HepG2 (cell line): ENCODE measurements at regions not wholly inside any gene's neighbourhood (a gene's known extent, or its start where the extent isn't known, plus 50 kb on each side); places are given as distances from the start of the nearest gene placed in this dataset.

Experiments
- ATAC-seq: fragments of 200-7000 bp; cut with Tn5 transposase; 3 replicates; pipeline ENCODE4 v1.9.1; 2020; ENCODE audit warnings: mild to moderate bottlenecking, moderate library complexity
- BruUV-seq: library from RNA; stranded (reverse); fragments of 400-500 nt; replicated peaks from 2 replicates; lab custom pipeline; 2021; lab: Mats Ljungman, UMichigan
- CTCF ChIA-PET: fragments of 300-600 bp; formaldehyde crosslinking; extraction: SDS; loops from one replicate; lab custom pipeline; 2021; ENCODE audit warnings: low total read pairs, inconsistent platforms, low intra/inter-chr PET ratio; lab: Yijun Ruan, JAX
- POLR2A ChIA-PET: fragments of 350-600 bp; sonication (Branson Sonifier 250); formaldehyde crosslinking; loops from one replicate; lab custom pipeline; 2020; ENCODE audit warnings: antibody characterized with exemption, inconsistent platforms; lab: Yijun Ruan, JAX
- DNase-seq: peaks from one replicate; pipeline ENCODE4 v3.0.0-alpha.2; 2015; ENCODE audit warnings: low spot score
- FAIRE-seq: peaks from 3 replicates; lab custom pipeline; 2011; peaks lifted over from hg19 to GRCh38; lab: Jason Lieb, UNC
- H2AFZ ChIP-seq: one replicate; pipeline ENCODE4 v1.6.1; 2011; ENCODE audit warnings: low read length, inconsistent platforms
- H3K27ac ChIP-seq: fragments of 300-600 bp; 3 replicates; pipeline ENCODE4 v1.8.0; 2011; ENCODE audit warnings: mixed run types, mild to moderate bottlenecking, mixed read lengths, low read length, inconsistent platforms; ENCODE audit not compliant: insufficient read depth; ENCODE audit errors: extremely low read length
- H3K27me3 ChIP-seq, 2 experiments: fragments of 200-600 bp in 1 of 2; 2 replicates in 1 of 2; 3 replicates in 1 of 2; pipeline versions ENCODE4 v1.6.0 to v1.8.0; 2011; ENCODE audit warnings: low read length in 2 of 2, mild to moderate bottlenecking in 2 of 2, moderate library complexity in 2 of 2, inconsistent platforms in 1 of 2; ENCODE audit not compliant: insufficient read depth in 2 of 2, control insufficient read depth in 1 of 2
- H3K36me3 ChIP-seq, 2 experiments: fragments of 200-600 bp in 1 of 2; replicated peaks in 1 of 2; 2 replicates in 1 of 2; 3 replicates in 1 of 2; pipeline versions ENCODE4 v1.5.1 to v1.8.0; 2011; ENCODE audit warnings: low read length in 2 of 2, inconsistent platforms in 1 of 2; ENCODE audit not compliant: insufficient read depth in 2 of 2, control insufficient read depth in 1 of 2
- H3K4me1 ChIP-seq: 2 replicates; pipeline ENCODE4 v1.5.1; 2012; ENCODE audit warnings: low read length, inconsistent platforms; ENCODE audit not compliant: insufficient read depth
- H3K4me2 ChIP-seq: 2 replicates; pipeline ENCODE4 v1.6.0; 2011; ENCODE audit warnings: low read depth, low read length, inconsistent platforms
- H3K4me3 ChIP-seq, 3 experiments: fragments of 200-600 bp in 1 of 3; sonication (generic), shearing (Covaris generic) in 1 of 3; replicated peaks in 1 of 3; 2 replicates each; pipeline ENCODE4 v1.5.1; 2011 to 2016; ENCODE audit warnings: low read length in 3 of 3, inconsistent platforms in 2 of 3, low read depth in 2 of 3, mild to moderate bottlenecking in 2 of 3, control low read depth in 1 of 3, mixed read lengths in 1 of 3; ENCODE audit not compliant: insufficient read depth in 1 of 3
- H3K79me2 ChIP-seq: one replicate; pipeline ENCODE4 v1.6.1; 2011; ENCODE audit warnings: low read length, inconsistent platforms; ENCODE audit not compliant: insufficient read depth
- H3K9ac ChIP-seq: 2 replicates; pipeline ENCODE4 v1.6.0; 2011; ENCODE audit warnings: mild to moderate bottlenecking, low read depth, low read length, inconsistent platforms; ENCODE audit not compliant: insufficient read depth
- H3K9me3 ChIP-seq: 2 replicates; pipeline ENCODE4 v1.5.1; 2012; ENCODE audit warnings: mild to moderate bottlenecking, low read length
- H4K20me1 ChIP-seq: 2 replicates; pipeline ENCODE4 v1.6.0; 2011; ENCODE audit warnings: inconsistent platforms, mild to moderate bottlenecking, low read length, moderate library complexity; ENCODE audit not compliant: insufficient read depth
- ELF1 ChIP-seq: sonication (generic); formaldehyde crosslinking; IDR thresholded peaks from 2 replicates; pipeline ENCODE4 v1.4.0; 2020; ENCODE audit warnings: missing genetic modification reagents
- NKX3-1 ChIP-seq: sonication (generic); formaldehyde crosslinking; IDR thresholded peaks from 2 replicates; pipeline ENCODE4 v1.5.0; 2020; ENCODE audit warnings: missing genetic modification reagents
- ZNF101 ChIP-seq: sonication (generic); formaldehyde crosslinking; IDR thresholded peaks from 2 replicates; pipeline ENCODE4 v1.4.0; 2020; ENCODE audit warnings: mild to moderate bottlenecking, low read depth, missing genetic modification reagents, borderline replicate concordance
- ZNF160 ChIP-seq: sonication (generic); formaldehyde crosslinking; IDR thresholded peaks from 2 replicates; pipeline ENCODE4 v1.8.0; 2022; ENCODE audit warnings: mild to moderate bottlenecking, inconsistent platforms, missing genetic modification reagents
- WGBS: methylation state at CpG from one replicate; pipeline ENCODE4 v1.1.6; 2017; ENCODE audit warnings: low lambda C conversion rate; 5-methylcytosine and 5-hydroxymethylcytosine counted together
- in situ Hi-C: cut with HindIII; loops from 2 replicates; pipeline ENCODE4 v1.10.0; 2017; ENCODE audit warnings: low pct_unique_long_range_greater_than_20kb; ENCODE audit not compliant: extremely low pct_ligation_motif_present
- intact Hi-C: fragments of 100-400 bp; cut with micrococcal nuclease; formaldehyde crosslinking; loops from one replicate; pipeline ENCODE4 v1.10.0; 2022; ENCODE audit not compliant: unreplicated experiment
- TF ChIP-seq, protein P1 (sequence below), 2 experiments: sonication (generic) in 1 of 2; formaldehyde crosslinking in 1 of 2; IDR thresholded peaks; 2 replicates each; pipeline versions ENCODE4 v1.6.1 to v1.9.0; 2014 to 2022; ENCODE audit warnings: antibody characterized with exemption in 1 of 2, borderline replicate concordance in 1 of 2, inconsistent platforms in 1 of 2, low read depth in 1 of 2, missing genetic modification reagents in 1 of 2
- TF ChIP-seq, protein P2 (sequence below): IDR thresholded peaks from 2 replicates; pipeline ENCODE4 v1.6.1; 2012; ENCODE audit warnings: low read length, improper control_type of control experiment

DNA sequence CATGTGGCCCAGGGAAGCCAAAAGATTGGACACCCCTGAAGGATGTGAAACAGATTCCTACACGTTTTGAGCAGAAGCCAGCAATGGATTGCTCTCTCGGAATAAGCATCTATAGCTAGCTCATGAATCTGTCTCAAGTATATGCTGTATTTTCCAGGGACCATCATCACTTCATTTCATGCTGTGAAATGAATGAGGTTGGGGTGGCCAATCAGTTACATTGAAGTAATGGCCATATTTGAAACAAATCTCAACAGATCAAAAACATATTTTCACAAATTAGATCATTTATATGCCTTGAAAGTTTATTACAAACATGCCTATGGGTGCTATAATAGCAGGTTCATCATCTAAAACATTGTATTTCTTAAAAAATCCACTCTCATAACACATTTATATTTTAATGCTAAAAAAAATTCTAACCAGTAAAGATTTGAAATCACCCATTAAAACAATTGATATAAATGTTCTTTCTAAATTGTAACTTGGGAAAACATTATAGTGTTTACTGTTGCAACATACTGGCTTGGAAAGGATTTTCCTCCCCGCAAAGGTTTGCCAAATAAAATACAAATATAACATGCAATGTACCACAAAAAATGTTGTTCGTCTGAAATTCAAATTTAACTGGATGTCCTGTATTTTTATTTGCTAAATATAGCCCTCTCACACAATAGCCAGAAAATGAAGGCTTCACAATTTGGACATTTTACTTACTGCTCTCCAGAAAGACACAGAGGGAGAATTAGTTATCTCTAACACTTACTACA, 743.6 kb downstream of the KCNJ2 start:
- Histone ChIP-seq H3K4me1 (no peaks in the 10 kb centered on the region), H3K36me3 (no peaks in the 10 kb centered on the region), H3K79me2 (no peaks in the 10 kb centered on the region), H3K9ac (no peak overlapping the region), H3K27ac (no peak overlapping the region), H3K4me3 (no peak overlapping the region), H3K27me3 (no peaks in the 10 kb centered on the region), H4K20me1 (no peaks in the 10 kb centered on the region), H3K4me2 (no peak overlapping the region), H3K9me3 (peaks cover 92% of the 10 kb centered on the region), H2AFZ (no peak overlapping the region)
- ATAC-seq = no peak
- ChIA-PET POLR2A (no interaction called here), CTCF (no interaction called here)
- no peak for TF ChIP-seq ELF1 (CRISPR knock-in tag)
- TF ChIP-seq, protein P1, sequence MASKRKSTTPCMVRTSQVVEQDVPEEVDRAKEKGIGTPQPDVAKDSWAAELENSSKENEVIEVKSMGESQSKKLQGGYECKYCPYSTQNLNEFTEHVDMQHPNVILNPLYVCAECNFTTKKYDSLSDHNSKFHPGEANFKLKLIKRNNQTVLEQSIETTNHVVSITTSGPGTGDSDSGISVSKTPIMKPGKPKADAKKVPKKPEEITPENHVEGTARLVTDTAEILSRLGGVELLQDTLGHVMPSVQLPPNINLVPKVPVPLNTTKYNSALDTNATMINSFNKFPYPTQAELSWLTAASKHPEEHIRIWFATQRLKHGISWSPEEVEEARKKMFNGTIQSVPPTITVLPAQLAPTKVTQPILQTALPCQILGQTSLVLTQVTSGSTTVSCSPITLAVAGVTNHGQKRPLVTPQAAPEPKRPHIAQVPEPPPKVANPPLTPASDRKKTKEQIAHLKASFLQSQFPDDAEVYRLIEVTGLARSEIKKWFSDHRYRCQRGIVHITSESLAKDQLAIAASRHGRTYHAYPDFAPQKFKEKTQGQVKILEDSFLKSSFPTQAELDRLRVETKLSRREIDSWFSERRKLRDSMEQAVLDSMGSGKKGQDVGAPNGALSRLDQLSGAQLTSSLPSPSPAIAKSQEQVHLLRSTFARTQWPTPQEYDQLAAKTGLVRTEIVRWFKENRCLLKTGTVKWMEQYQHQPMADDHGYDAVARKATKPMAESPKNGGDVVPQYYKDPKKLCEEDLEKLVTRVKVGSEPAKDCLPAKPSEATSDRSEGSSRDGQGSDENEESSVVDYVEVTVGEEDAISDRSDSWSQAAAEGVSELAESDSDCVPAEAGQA (IDR thresholded peaks at IDR 0.05; ENCODE audit: low read depth) = no peak
- TF ChIP-seq, protein P1 (CRISPR knock-in tag; IDR thresholded peaks at IDR 0.05; ENCODE audit: borderline replicate concordance) = no peak
- TF ChIP-seq NKX3-1 (CRISPR knock-in tag) = no peak
- TF ChIP-seq, protein P2, sequence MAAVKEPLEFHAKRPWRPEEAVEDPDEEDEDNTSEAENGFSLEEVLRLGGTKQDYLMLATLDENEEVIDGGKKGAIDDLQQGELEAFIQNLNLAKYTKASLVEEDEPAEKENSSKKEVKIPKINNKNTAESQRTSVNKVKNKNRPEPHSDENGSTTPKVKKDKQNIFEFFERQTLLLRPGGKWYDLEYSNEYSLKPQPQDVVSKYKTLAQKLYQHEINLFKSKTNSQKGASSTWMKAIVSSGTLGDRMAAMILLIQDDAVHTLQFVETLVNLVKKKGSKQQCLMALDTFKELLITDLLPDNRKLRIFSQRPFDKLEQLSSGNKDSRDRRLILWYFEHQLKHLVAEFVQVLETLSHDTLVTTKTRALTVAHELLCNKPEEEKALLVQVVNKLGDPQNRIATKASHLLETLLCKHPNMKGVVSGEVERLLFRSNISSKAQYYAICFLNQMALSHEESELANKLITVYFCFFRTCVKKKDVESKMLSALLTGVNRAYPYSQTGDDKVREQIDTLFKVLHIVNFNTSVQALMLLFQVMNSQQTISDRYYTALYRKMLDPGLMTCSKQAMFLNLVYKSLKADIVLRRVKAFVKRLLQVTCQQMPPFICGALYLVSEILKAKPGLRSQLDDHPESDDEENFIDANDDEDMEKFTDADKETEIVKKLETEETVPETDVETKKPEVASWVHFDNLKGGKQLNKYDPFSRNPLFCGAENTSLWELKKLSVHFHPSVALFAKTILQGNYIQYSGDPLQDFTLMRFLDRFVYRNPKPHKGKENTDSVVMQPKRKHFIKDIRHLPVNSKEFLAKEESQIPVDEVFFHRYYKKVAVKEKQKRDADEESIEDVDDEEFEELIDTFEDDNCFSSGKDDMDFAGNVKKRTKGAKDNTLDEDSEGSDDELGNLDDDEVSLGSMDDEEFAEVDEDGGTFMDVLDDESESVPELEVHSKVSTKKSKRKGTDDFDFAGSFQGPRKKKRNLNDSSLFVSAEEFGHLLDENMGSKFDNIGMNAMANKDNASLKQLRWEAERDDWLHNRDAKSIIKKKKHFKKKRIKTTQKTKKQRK = no peak
- no peak for TF ChIP-seq ZNF101 (CRISPR knock-in tag)
- TF ChIP-seq ZNF160 (CRISPR knock-in tag) = no peak
- in situ Hi-C loops (no loop called here), intact Hi-C loops (no loop called here)
- 10% methylated on average over 4 of the region's 4 CpGs for WGBS
- no peak for DNase-seq
- no TSS peak for BruUV-seq
- no peak for FAIRE-seq
